Natural killer cell treated with Interleukin-12 subunit alpha and Interleukin-12 subunit beta and Interleukin-15 and Interleukin-18, amount 100 ng/mL, for 72 hours (primary cell): ENCODE measurements at regions not wholly inside any gene's neighbourhood (a gene's known extent, or its start where the extent isn't known, plus 50 kb on each side); places are given as distances from the start of the nearest gene placed in this dataset.
"Not testable (repeated sequence)": the region's sequence is repeated elsewhere in the genome, so short reads cannot be mapped to it uniquely, and the experiment has no call there.

ENCODE experiments used
- ATAC-seq, 2 donors: fragments of 150-1000 bp; cut with Tn5 transposase in 1 of 2; sonication (Bioruptor Pico), chemical (Tn5 transposase) in 1 of 2; 2 replicates each; pipeline ENCODE4 v1.10.0; 2021
- DNase-seq: peaks from one replicate; pipeline ENCODE4 v3.0.0; 2022; ENCODE audit warnings: low spot score
- H3K27ac Mint-ChIP-seq, 2 donors: 1 replicate in 1 of 2; 2 replicates in 1 of 2; pipeline ENCODE4 v1.8.0; 2022; ENCODE audit warnings: mixed read lengths in 2 of 2, mild to moderate bottlenecking in 1 of 2, moderate library complexity in 1 of 2
- H3K27me3 Mint-ChIP-seq, 2 donors: 1 replicate in 1 of 2; 2 replicates in 1 of 2; pipeline ENCODE4 v1.8.0; 2022; ENCODE audit warnings: mixed read lengths in 2 of 2
- H3K36me3 Mint-ChIP-seq: one replicate; pipeline ENCODE4 v1.8.0; 2022; ENCODE audit warnings: mixed read lengths
- H3K4me1 Mint-ChIP-seq, 2 donors: 1 replicate in 1 of 2; 2 replicates in 1 of 2; pipeline ENCODE4 v1.8.0; 2022; ENCODE audit warnings: low read depth in 2 of 2, mixed read lengths in 2 of 2, mild to moderate bottlenecking in 1 of 2
- H3K4me3 Mint-ChIP-seq: one replicate; pipeline ENCODE4 v1.8.0; 2022; ENCODE audit warnings: mixed read lengths
- H3K9me3 Mint-ChIP-seq: 2 replicates; pipeline ENCODE4 v1.8.0; 2022; ENCODE audit warnings: mixed read lengths

DNA sequence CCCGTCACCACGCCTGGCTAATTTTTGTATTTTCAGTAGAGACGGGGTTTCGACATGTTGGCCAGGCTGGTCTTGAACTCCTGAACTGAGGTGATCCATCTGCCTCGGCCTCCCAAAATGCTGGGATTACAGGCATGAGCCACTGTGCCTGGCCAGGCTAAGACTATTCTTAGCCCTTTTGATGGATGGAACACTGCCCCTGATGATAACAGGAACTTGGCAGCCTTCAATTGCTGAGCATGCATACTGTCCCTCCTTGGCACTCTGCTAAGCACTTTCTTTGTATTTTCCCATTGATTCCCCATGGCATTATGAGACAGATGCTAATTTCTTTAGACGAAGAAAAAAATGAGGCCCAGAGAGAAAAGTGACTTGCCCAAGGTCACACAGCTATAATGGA lies 457.6 kb downstream of the GOLGA6L6 start:
- ATAC-seq, H3K36me3 Mint-ChIP-seq, DNase-seq: not testable (repeated sequence)

DNA sequence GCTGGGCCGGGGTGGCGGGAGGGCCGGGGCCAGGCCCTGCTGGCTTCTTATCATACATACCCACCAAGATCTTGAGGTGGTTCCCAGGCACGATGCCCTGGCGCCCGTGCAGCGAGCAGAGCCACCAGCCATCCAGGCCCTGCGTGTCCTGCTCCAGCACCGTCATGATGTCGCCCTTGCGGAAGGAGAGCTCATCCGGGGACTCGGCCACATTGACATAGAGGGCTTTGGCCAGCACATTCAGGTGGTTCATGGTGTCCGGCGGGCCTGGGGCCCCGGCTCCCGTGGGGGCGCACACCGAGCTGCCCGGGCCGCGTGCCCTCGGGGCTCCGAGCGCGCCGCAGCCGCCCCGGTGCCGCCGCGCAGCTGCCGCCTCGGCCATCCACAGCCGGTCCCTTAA lies 467.5 kb downstream of the GOLGA6L6 start:
- not testable (repeated sequence) for H3K4me3 Mint-ChIP-seq, H3K9me3 Mint-ChIP-seq, DNase-seq, H3K27ac Mint-ChIP-seq, H3K4me1 Mint-ChIP-seq, H3K36me3 Mint-ChIP-seq, H3K27me3 Mint-ChIP-seq
- peak; percentile 32 to 38 for ATAC-seq

More for the DNA sequence above, 457.6 kb downstream of the GOLGA6L6 start:
- H3K4me3 Mint-ChIP-seq, H3K9me3 Mint-ChIP-seq, H3K27ac Mint-ChIP-seq, H3K27me3 Mint-ChIP-seq, H3K4me1 Mint-ChIP-seq: not testable (repeated sequence)

DNA sequence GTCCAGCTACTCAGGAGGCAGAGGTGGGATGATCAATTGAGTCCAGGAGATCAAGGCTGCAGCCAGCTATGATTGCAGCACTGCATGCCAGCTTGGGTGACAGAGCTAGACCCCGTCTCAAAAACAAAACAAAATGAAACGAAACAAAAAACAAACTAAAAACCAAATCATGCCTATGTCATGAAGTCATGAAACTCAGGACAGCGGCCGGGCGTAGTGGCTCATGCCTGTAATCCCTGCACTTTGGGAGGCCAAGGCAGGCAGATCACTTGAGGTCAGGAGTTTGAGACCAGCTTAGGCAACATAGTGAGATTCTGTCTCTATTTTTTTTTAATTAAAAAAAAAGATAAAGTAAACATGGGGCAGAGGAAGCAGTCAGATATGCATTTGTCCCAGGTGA lies 472.6 kb downstream of the GOLGA6L6 start:
- not testable (repeated sequence) for H3K27ac Mint-ChIP-seq, H3K36me3 Mint-ChIP-seq, H3K9me3 Mint-ChIP-seq, H3K27me3 Mint-ChIP-seq, H3K4me1 Mint-ChIP-seq, ATAC-seq, H3K4me3 Mint-ChIP-seq, DNase-seq

DNA sequence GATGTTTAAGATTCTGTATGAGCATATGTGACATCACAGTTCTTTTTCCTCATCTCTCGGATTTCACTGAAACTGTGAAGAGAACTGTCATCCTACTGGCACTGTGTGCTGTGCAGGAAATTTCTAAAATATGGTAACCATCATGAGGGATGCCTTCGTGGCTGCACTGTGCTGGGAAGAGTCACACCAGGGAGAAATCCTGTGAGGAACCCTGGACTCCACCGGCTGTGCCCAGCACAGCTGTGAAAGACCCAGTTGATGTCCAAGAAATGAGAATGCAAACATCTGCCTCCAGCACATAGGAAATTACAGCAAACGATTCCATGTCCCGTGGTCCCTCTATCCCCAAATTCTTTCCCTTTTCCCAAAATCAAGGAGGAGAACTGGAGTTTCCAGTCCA lies 475.4 kb downstream of the GOLGA6L6 start:
- not testable (repeated sequence) for DNase-seq, H3K9me3 Mint-ChIP-seq, H3K27me3 Mint-ChIP-seq, H3K4me3 Mint-ChIP-seq, H3K36me3 Mint-ChIP-seq, H3K27ac Mint-ChIP-seq, H3K4me1 Mint-ChIP-seq
- ATAC-seq, result peak in 1 of 2 donors; percentile 53

DNA sequence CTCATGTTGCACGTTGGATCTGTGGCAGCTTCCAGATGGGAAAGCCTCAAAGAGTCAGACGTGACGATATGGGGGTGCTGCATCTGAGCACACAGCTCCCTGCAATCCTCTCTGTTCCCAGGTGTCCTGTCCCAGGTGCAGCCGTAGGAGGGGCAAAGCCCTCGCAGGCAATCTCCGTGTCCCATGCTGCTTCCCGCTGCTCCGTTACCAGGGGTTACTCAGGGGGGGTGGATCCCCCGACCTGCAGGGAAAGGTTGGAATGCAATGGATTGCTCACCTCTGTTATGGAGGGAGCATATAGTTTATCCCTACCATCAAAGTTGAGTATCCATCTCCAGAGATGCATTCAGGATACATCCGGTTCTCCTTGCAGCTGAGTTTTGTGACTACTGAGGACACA lies 476.1 kb downstream of the GOLGA6L6 start:
- ATAC-seq, result peak in 1 of 2 donors; percentile 50
- DNase-seq, H3K27ac Mint-ChIP-seq, H3K9me3 Mint-ChIP-seq, H3K4me3 Mint-ChIP-seq, H3K27me3 Mint-ChIP-seq, H3K36me3 Mint-ChIP-seq, H3K4me1 Mint-ChIP-seq: not testable (repeated sequence)

DNA sequence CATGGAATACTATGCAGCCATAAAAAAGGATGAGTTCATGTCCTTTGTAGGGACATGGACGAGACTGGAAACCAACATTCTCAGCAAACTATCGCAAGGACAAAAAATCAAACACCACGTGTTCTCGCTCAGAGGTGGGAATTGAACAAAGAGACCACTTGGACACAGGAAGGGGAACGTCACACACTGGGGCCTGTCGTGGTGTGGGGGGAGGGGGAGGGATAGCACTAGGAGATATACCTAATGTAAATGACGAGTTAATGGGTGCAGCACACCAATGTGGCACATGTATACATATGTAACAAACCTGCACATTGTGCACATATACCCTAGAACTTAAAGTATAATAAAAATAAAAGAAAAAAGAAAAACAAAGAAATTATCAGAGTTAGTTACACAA lies 478.4 kb downstream of the GOLGA6L6 start:
- not testable (repeated sequence) for H3K4me3 Mint-ChIP-seq, H3K27me3 Mint-ChIP-seq, ATAC-seq, H3K27ac Mint-ChIP-seq, H3K4me1 Mint-ChIP-seq, H3K9me3 Mint-ChIP-seq, H3K36me3 Mint-ChIP-seq, DNase-seq

DNA sequence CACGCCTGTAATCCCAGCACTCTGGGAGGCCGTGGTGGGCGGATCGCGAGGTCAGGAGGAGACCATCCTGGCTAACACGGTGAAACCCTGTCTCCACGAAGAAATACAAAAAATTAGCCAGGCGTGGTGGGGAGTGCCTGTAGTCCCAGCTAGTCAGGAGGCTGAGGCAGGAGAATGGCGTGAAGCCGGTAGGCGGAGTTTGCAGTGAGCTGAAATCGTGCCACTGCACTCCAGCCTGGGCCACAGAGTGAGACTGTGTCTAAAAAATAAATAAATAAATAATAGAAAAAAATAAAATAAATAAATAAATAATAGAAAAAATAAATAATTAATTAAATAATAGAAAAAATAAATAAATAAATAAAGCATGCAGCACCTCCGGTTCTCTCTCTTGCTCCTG lies 480.8 kb downstream of the GOLGA6L6 start:
- not testable (repeated sequence) for H3K36me3 Mint-ChIP-seq, DNase-seq, H3K9me3 Mint-ChIP-seq, ATAC-seq, H3K4me3 Mint-ChIP-seq, H3K4me1 Mint-ChIP-seq, H3K27ac Mint-ChIP-seq, H3K27me3 Mint-ChIP-seq

DNA sequence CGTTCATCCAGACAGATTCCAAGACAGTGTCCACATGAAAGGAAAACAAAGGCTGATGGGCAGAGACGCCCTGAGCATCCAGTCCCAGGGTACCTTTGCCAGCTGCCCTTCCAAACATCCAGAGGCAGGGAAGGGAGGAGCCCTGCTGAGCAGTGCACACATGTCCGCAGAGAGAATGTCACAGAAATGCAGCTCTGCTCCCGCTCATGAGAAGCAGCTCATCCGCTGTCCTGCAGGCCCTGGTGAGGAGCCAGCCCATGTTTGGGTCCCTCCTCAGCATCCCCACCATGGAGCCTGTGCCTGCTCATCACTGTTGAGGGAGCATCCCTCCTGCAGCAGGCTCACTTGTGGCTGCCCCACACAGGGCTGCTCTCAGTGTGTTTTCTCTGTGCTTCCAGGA lies 484.7 kb downstream of the GOLGA6L6 start:
- not testable (repeated sequence) for H3K36me3 Mint-ChIP-seq, H3K9me3 Mint-ChIP-seq, H3K27me3 Mint-ChIP-seq, H3K27ac Mint-ChIP-seq, H3K4me1 Mint-ChIP-seq, H3K4me3 Mint-ChIP-seq, DNase-seq
- peak; percentile 32 to 36 for ATAC-seq

DNA sequence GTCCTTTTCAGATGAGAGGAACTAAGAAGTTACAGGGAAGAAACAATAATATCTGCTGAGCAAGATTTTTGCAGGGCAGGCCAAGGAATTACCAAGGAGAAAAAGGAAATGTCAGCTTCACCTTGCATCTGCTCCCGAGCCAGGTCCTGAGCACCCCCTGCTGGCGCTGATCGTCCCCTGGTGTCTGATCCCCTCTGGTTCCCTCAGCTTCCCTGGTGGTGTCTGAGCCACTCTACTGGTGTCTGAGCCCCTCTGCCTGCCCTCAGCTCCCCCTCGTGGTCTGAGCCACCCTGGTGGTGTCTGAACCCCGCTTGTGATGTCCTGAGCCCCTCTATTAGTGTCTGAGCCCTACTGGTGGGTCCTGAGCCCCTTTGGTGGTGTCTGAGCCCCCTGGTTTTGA lies 485.7 kb downstream of the GOLGA6L6 start:
- not testable (repeated sequence) for H3K4me3 Mint-ChIP-seq, H3K27ac Mint-ChIP-seq, H3K36me3 Mint-ChIP-seq, H3K9me3 Mint-ChIP-seq, H3K4me1 Mint-ChIP-seq, DNase-seq, H3K27me3 Mint-ChIP-seq
- peak in 1 of 2 donors; percentile 27 for ATAC-seq

DNA sequence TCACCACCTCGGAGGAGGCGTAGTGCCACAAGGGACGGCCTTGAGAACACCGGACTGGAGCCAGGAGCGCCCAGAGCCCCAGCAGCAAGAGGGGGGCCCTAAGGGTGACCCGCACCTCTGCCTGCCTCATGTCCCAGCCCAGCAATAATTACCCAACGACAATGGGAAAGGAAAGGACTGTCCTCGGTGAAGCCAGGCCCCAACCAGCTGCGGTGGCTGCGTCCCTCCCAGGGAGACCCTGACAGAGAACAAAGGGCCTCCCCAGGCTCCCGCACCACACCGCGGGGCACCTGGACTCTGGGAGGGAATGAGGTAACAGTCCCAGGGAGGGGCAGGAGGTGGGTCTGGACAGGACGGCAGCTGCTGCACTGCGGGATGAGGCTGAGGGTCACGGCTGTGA lies 493.4 kb downstream of the GOLGA6L6 start:
- not testable (repeated sequence) for H3K4me3 Mint-ChIP-seq, H3K9me3 Mint-ChIP-seq, H3K4me1 Mint-ChIP-seq, DNase-seq, H3K27ac Mint-ChIP-seq, H3K36me3 Mint-ChIP-seq, H3K27me3 Mint-ChIP-seq, ATAC-seq

DNA sequence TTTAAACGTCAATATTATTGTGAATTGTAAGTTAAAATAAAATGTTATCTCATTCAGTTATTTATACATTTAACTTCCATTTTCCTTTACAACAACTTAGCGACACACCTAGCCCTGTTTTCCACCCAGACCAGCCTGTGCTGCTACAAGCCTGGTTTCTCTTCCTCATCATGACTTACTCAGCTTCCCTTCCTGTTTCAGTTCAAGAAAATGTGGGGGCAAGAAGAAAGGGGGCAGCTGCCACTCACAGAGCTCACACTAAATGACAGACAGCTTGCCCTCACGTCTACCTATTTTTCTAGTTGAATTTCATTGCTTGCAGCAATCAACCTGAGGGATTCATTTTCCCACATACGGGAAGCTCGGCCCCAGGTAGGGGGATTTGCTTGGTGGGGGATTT lies 496.4 kb downstream of the GOLGA6L6 start:
- H3K4me3 Mint-ChIP-seq, H3K4me1 Mint-ChIP-seq, H3K27me3 Mint-ChIP-seq, H3K36me3 Mint-ChIP-seq, DNase-seq, ATAC-seq, H3K9me3 Mint-ChIP-seq, H3K27ac Mint-ChIP-seq: not testable (repeated sequence)

DNA sequence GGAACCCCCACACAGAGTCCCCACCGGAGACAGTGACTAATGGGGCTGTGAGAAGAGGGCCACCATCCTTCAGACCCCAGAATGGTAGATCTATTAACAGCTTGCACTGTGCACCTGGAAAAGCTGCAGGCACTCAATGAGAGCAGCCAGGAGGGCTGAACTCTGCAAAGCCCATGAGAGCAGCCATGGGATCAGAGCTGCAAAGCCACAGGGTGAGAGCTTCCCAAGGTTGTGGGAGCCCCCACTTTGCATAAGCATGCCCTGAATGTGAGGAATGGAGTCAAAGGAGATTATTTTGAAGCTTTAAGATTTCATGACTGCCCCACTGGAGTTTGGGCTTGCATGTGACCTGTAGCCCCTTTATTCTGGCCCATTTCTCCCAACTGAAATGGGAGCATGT lies 500.9 kb downstream of the GOLGA6L6 start:
- H3K27ac Mint-ChIP-seq, ATAC-seq, H3K4me3 Mint-ChIP-seq, DNase-seq, H3K9me3 Mint-ChIP-seq, H3K27me3 Mint-ChIP-seq, H3K36me3 Mint-ChIP-seq, H3K4me1 Mint-ChIP-seq: not testable (repeated sequence)

DNA sequence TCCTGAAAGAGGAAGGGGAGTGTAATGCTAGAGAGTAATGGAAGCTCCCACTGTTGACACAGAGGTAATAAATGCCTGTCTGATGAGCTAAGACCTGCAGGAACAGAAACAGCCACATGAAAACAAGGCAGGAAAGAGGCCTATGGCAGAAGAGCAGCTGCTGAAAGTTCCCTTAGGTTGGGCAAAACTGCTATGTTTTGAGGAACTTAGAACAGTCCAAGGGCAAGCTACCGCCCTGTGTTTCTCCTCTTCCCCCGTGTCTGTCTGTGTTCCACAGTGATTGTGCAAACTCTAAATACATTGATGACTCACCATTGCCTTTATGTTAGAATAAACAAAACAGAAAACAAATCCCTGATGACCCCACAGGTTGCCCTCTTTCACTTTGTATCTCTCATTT lies 516.6 kb downstream of the GOLGA6L6 start:
- not testable (repeated sequence) for ATAC-seq, H3K27ac Mint-ChIP-seq, H3K9me3 Mint-ChIP-seq, DNase-seq, H3K4me1 Mint-ChIP-seq, H3K4me3 Mint-ChIP-seq, H3K27me3 Mint-ChIP-seq, H3K36me3 Mint-ChIP-seq

DNA sequence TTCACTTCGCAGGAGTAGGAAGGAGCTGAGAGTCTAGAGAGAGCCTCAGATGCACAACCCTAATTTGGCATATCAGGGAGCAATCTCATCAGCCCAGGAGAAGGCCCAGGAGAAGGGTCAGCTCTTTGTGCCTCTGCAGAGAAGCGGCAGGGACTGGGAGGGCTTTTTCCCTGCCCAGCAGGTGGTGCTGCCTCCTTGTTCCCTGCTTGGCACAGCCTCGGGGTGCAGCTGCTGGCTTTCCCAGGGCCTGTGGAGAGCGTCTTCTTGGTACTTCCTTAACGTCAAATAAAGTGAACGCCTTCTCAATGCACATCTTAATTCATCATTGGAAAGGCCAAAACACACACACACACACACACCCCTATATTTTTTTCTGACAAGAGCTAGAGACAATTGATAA lies 519.3 kb downstream of the GOLGA6L6 start:
- H3K36me3 Mint-ChIP-seq, H3K27ac Mint-ChIP-seq, ATAC-seq, H3K4me1 Mint-ChIP-seq, H3K27me3 Mint-ChIP-seq, DNase-seq, H3K4me3 Mint-ChIP-seq, H3K9me3 Mint-ChIP-seq: not testable (repeated sequence)

DNA sequence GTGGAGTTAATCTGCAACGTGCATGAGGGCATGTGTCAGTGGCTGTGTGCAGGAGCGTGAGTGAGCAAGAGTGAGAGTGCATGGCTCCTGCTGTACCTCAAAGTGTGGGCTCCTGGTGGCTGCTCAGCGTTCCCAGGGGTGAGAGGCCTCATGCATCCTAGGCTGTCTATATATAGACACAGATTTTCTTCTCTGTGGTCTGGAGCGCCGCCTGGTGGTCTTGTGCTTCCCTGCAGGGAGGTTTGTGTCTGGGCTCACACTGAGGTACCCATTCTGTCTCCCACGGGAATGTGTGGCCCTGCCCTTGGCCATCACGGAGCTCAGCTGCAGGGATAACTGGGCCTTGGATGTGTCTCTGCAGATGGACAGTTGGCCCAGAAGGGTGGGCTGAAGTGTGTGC lies 520.2 kb downstream of the GOLGA6L6 start:
- not testable (repeated sequence) for ATAC-seq, H3K36me3 Mint-ChIP-seq, H3K4me3 Mint-ChIP-seq, H3K27ac Mint-ChIP-seq, H3K4me1 Mint-ChIP-seq, H3K27me3 Mint-ChIP-seq, H3K9me3 Mint-ChIP-seq, DNase-seq
